ENCODE measurements at regions not wholly inside any gene's neighbourhood (a gene's known extent, or its start where the extent isn't known, plus 50 kb on each side); places are given as distances from the start of the nearest gene placed in this dataset.
"Not testable (repeated sequence)": the region's sequence is repeated elsewhere in the genome, so short reads cannot be mapped to it uniquely, and the experiment has no call there.

DNA sequence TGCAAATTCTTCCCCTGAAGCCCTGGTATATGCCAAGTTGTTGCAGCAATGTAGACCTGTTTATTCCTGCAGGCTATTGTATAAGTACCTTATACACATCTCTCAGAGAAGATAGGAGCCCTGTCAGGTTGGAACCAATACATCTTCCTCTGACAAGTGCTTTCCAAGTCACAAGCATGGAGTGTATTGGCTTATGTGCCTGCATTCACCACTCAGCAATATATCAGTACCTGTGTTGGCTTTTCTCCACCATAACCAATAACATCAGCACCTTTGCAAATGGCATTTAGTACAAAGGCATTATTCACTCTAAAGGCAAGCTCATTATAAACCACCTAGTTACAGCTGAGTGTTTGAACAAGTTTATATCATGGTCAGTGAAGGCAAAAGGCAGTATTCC lies 611.7 kb upstream of the CNTN5 start:
- Mint-ChIP-seq H3K27ac (no peak overlapping the region), H3K9me3 (peaks cover 4% of the 10 kb centered on the region), H3K27me3 (no peaks in the 10 kb centered on the region), H3K36me3 (ENCODE audit: low read depth) (no peaks in the 10 kb centered on the region), H3K4me3 (no peak overlapping the region), H3K4me1 (no peaks in the 10 kb centered on the region)
- POLR2A ChIA-PET: no interaction called here
- no peak for DNase-seq
- CTCF ChIA-PET: no interaction called here

DNA sequence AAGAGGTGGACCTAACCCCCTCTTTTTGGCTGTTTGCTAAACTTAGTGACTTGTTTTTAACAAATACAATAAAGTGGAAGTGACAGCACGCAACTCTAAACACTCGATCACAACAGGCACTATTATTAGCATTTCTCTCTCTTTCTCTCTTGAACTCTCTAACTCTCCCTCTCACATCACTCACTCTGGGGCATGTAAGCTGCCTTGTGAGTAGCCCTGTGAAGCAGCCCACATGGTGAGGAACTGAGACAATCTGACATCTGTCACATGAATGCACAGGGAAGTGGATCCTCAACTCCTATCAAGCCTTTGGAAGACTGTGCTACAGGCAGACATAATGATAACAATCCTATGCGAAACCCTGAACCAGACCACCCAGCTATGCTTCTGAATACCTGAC lies 609.0 kb upstream of the CNTN5 start:
- ChIA-PET CTCF (no interaction called here), POLR2A (no interaction called here)
- no peaks in the 10 kb centered on the region for H3K36me3 Mint-ChIP-seq (ENCODE audit: low read depth)
- H3K27ac Mint-ChIP-seq: no peak overlapping the region
- H3K27me3 Mint-ChIP-seq: no peaks in the 10 kb centered on the region
- H3K4me3 Mint-ChIP-seq: no peak overlapping the region
- H3K4me1 Mint-ChIP-seq: no peaks in the 10 kb centered on the region
- DNase-seq: no peak
- H3K9me3 Mint-ChIP-seq: peaks cover 7% of the 10 kb centered on the region

DNA sequence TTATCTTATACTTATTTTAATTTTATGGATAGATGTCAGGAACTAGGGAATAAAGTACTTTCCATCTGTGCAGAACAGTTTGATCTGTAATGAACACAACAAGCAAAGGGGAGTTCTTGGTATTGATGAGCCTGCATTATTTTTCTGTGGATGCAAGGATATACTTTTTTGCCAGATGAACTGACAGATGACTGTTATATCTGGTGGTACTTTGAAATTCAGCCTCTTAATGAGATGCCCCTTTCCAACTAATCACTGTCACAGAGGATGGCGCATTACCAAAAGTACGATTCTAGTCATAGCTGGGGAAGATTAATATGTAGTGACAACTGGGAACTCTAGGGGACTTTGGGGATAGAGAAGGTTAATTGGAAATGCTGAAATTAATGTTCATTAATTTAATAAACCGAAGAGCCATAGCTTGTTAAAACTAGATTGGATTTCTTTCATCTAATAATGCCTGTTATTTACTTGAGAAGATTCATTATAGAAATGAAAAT lies 603.4 kb upstream of the CNTN5 start:
- CTCF ChIA-PET: no interaction called here
- DNase-seq: no peak
- Mint-ChIP-seq H3K36me3 (ENCODE audit: low read depth) (no peaks in the 10 kb centered on the region), H3K9me3 (peaks cover 22% of the 10 kb centered on the region), H3K4me3 (no peak overlapping the region), H3K4me1 (no peaks in the 10 kb centered on the region), H3K27me3 (no peaks in the 10 kb centered on the region), H3K27ac (no peak overlapping the region)
- POLR2A ChIA-PET: no interaction called here

- POLR2A ChIA-PET: no interaction called here
- Mint-ChIP-seq H3K27ac (no peak overlapping the region), H3K27me3 (no peaks in the 10 kb centered on the region)
Measured at GRCh38 chr11:98423933-98424332, 596.8 kb upstream of the CNTN5 start.

GRCh38 chr11:98424773-98425172 lies 596.0 kb upstream of the CNTN5 start:
- DNase-seq, POLR2A ChIA-PET: not testable (repeated sequence)

More at GRCh38 chr11:98423933-98424332, 596.8 kb upstream of the CNTN5 start:
- DNase-seq: no peak
- Mint-ChIP-seq H3K36me3 (ENCODE audit: low read depth) (no peaks in the 10 kb centered on the region), H3K9me3 (peaks cover 30% of the 10 kb centered on the region), H3K4me1 (no peaks in the 10 kb centered on the region), H3K4me3 (no peak overlapping the region)
- CTCF ChIA-PET: no interaction called here

GRCh38 chr11:98431463-98432359 lies 589.0 kb upstream of the CNTN5 start:
- peaks cover 25% of the 10 kb centered on the region for H3K9me3 Mint-ChIP-seq
- no peaks in the 10 kb centered on the region for H3K27me3 Mint-ChIP-seq
- H3K4me1 Mint-ChIP-seq: no peaks in the 10 kb centered on the region
- POLR2A ChIA-PET: no interaction called here
- no peak overlapping the region for H3K4me3 Mint-ChIP-seq
- CTCF ChIA-PET: no interaction called here
- H3K27ac Mint-ChIP-seq: no peak overlapping the region
- no peak for DNase-seq
- no peaks in the 10 kb centered on the region for H3K36me3 Mint-ChIP-seq (ENCODE audit: low read depth)

More at GRCh38 chr11:98424773-98425172, 596.0 kb upstream of the CNTN5 start:
- CTCF ChIA-PET; H3K27ac Mint-ChIP-seq; H3K36me3 Mint-ChIP-seq (ENCODE audit: low read depth); H3K27me3 Mint-ChIP-seq; H3K4me3 Mint-ChIP-seq; H3K4me1 Mint-ChIP-seq: not testable (repeated sequence)
- peaks cover 32% of the 10 kb centered on the region for H3K9me3 Mint-ChIP-seq

DNA sequence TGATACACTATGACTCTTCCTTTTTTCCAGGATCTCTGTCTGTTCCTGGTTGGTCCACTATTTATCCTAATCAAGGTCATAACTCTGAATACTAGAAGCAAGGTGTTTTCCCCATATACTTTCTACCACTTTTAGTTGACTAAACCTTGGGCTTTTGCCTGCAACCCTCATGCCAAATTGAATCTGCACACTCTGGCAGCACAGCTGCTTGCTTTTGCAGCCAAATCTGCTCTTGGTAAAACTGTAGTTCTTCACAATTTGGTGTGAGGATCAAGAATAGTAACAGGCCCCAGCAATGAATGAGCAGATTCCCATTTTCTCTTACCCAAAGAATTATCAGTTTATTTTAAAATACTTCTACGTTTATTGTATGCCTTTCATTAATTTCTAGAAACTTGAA lies 586.5 kb upstream of the CNTN5 start:
- Mint-ChIP-seq H3K27ac (no peak overlapping the region), H3K9me3 (peaks cover 24% of the 10 kb centered on the region), H3K36me3 (ENCODE audit: low read depth) (no peaks in the 10 kb centered on the region), H3K27me3 (no peaks in the 10 kb centered on the region), H3K4me3 (no peak overlapping the region), H3K4me1 (no peaks in the 10 kb centered on the region)
- no peak for DNase-seq
- ChIA-PET POLR2A (no interaction called here), CTCF (no interaction called here)

GRCh38 chr11:98453378-98453777 lies 567.4 kb upstream of the CNTN5 start:
- DNase-seq: no peak
- no peaks in the 10 kb centered on the region for H3K4me1 Mint-ChIP-seq
- no peak overlapping the region for H3K27ac Mint-ChIP-seq

GRCh38 chr11:98455500-98456307 lies 565.0 kb upstream of the CNTN5 start:
- ChIA-PET POLR2A (no interaction called here), CTCF (no interaction called here)
- no peaks in the 10 kb centered on the region for H3K36me3 Mint-ChIP-seq (ENCODE audit: low read depth)
- no peaks in the 10 kb centered on the region for H3K4me1 Mint-ChIP-seq
- DNase-seq: no peak
- H3K27me3 Mint-ChIP-seq: no peaks in the 10 kb centered on the region
- no peak overlapping the region for H3K27ac Mint-ChIP-seq
- no peak overlapping the region for H3K4me3 Mint-ChIP-seq
- peaks cover 5% of the 10 kb centered on the region for H3K9me3 Mint-ChIP-seq

More at GRCh38 chr11:98453378-98453777, 567.4 kb upstream of the CNTN5 start:
- H3K36me3 Mint-ChIP-seq (ENCODE audit: low read depth): no peaks in the 10 kb centered on the region
- H3K4me3 Mint-ChIP-seq: no peak overlapping the region
- peaks cover 5% of the 10 kb centered on the region for H3K9me3 Mint-ChIP-seq
- ChIA-PET CTCF (no interaction called here), POLR2A (no interaction called here)
- no peaks in the 10 kb centered on the region for H3K27me3 Mint-ChIP-seq

DNA sequence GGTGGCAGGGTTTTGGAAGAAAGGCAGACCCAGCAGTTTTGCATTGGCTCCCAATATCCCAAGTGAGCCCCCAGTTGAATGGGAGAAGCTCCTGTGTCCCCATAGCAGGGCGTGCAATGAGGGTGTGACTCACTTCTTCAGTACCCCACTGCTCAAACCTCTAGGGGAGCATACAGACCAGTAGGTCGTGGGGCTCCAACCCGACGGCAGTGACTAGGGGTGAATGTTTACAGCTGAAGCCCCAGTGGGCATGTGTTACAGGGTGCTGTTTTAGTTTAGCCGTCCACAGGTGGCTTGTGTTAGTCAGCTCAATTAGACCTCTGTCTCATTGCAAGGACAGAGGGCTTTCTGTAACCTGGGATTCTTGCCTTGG lies 564.5 kb upstream of the CNTN5 start:
- CTCF ChIA-PET: no interaction called here
- H3K4me3 Mint-ChIP-seq: no peak overlapping the region
- H3K27ac Mint-ChIP-seq: no peak overlapping the region
- no peaks in the 10 kb centered on the region for H3K36me3 Mint-ChIP-seq (ENCODE audit: low read depth)
- no peaks in the 10 kb centered on the region for H3K27me3 Mint-ChIP-seq
- no peaks in the 10 kb centered on the region for H3K4me1 Mint-ChIP-seq
- POLR2A ChIA-PET: no interaction called here
- no peak for DNase-seq
- peaks cover 5% of the 10 kb centered on the region for H3K9me3 Mint-ChIP-seq

GRCh38 chr11:98495016-98495415 lies 525.7 kb upstream of the CNTN5 start:
- peaks cover 6% of the 10 kb centered on the region for H3K9me3 Mint-ChIP-seq
- POLR2A ChIA-PET: no interaction called here
- no peak overlapping the region for H3K4me3 Mint-ChIP-seq
- no peaks in the 10 kb centered on the region for H3K4me1 Mint-ChIP-seq
- no peak for DNase-seq
- H3K27me3 Mint-ChIP-seq: no peaks in the 10 kb centered on the region
- CTCF ChIA-PET: no interaction called here
- no peak overlapping the region for H3K27ac Mint-ChIP-seq
- H3K36me3 Mint-ChIP-seq (ENCODE audit: low read depth): no peaks in the 10 kb centered on the region

DNA sequence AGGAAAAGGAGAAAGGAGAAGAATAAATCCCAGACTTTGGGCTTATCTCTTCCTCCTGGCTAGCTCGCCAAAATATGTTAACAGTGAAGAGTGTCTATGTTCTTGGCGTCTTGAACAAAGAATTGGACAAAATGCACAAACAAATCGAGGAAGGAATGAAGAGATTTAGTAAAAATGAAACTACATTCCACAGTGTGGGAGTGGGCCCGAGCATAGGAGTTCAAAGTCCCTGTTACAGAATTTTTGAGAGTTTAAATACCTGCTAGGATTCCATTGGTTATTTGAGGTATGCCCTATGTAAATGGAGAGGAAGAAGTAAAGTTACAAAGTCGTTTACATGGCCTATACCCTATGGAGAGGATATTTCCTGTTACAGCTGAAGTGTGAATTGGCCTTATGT lies 525.1 kb upstream of the CNTN5 start:
- Mint-ChIP-seq H3K9me3 (peaks cover 2% of the 10 kb centered on the region), H3K27me3 (no peaks in the 10 kb centered on the region), H3K27ac (no peak overlapping the region), H3K36me3 (ENCODE audit: low read depth) (no peaks in the 10 kb centered on the region), H3K4me3 (no peak overlapping the region), H3K4me1 (no peaks in the 10 kb centered on the region)
- no peak for DNase-seq
- ChIA-PET POLR2A (no interaction called here), CTCF (no interaction called here)

GRCh38 chr11:98507208-98507607 lies 513.5 kb upstream of the CNTN5 start:
- H3K4me3 Mint-ChIP-seq: no peak overlapping the region
- peaks cover 16% of the 10 kb centered on the region for H3K9me3 Mint-ChIP-seq
- no peaks in the 10 kb centered on the region for H3K36me3 Mint-ChIP-seq (ENCODE audit: low read depth)
- H3K4me1 Mint-ChIP-seq: no peaks in the 10 kb centered on the region
- ChIA-PET CTCF (no interaction called here), POLR2A (no interaction called here)
- H3K27ac Mint-ChIP-seq: no peak overlapping the region
- H3K27me3 Mint-ChIP-seq: no peaks in the 10 kb centered on the region
- DNase-seq: no peak

DNA sequence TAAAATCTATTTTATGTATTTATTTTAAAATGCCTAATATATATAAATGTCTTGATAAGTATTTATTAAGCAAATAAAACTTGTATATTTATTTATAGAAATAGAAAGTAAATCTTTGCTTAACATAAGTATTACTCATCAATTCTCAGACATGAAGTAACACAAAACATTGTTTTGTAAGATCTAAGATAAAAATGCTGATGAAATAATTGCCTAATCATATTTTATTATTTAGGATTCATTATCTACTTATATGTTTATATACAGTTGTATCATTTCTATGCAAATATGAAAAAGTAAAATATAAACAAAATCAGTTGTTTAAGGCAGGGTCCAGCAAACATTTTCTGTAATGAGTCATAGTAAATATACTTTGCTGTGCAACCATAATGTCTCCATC lies 507.8 kb upstream of the CNTN5 start:
- no peak overlapping the region for H3K4me3 Mint-ChIP-seq
- H3K9me3 Mint-ChIP-seq: peaks cover 16% of the 10 kb centered on the region
- CTCF ChIA-PET: no interaction called here
- no peaks in the 10 kb centered on the region for H3K4me1 Mint-ChIP-seq
- no peak for DNase-seq
- no peaks in the 10 kb centered on the region for H3K27me3 Mint-ChIP-seq
- no peak overlapping the region for H3K27ac Mint-ChIP-seq
- H3K36me3 Mint-ChIP-seq (ENCODE audit: low read depth): no peaks in the 10 kb centered on the region
- POLR2A ChIA-PET: no interaction called here

Measured in activated CD4-positive, alpha-beta memory T cell treated with anti-CD3 and anti-CD28 coated beads, Interleukin-2, amount 10 ng/mL, durations not matched to agents 7 days and 5 days (primary cell).